MM.1S (cell line): ENCODE measurements at regions not wholly inside any gene's neighbourhood (a gene's known extent, or its start where the extent isn't known, plus 50 kb on each side); places are given as distances from the start of the nearest gene placed in this dataset.

Experiments used
- DNase-seq: peaks from one replicate; pipeline ENCODE4 v3.0.0-alpha.2; 2015
- H2AFZ ChIP-seq: fragments of 300-600 bp; sonication (generic); 2 replicates; pipeline ENCODE4 v1.6.0; 2016; ENCODE audit warnings: antibody characterized with exemption, low read length
- H3F3A ChIP-seq: fragments of 300-600 bp; sonication (generic); 2 replicates; pipeline ENCODE4 v1.6.1; 2016; ENCODE audit warnings: mild to moderate bottlenecking, antibody characterized with exemption, low read length, moderate library complexity, mixed read lengths; ENCODE audit not compliant: insufficient read depth
- H3K27ac ChIP-seq: fragments of 300-600 bp; sonication (generic); 2 replicates; pipeline ENCODE4 v1.5.1; 2016; ENCODE audit warnings: mild to moderate bottlenecking, low read length
- H3K27me3 ChIP-seq: fragments of 300-600 bp; sonication (generic); replicated peaks from 2 replicates; pipeline ENCODE4 v1.6.0; 2016; ENCODE audit warnings: low read length; ENCODE audit not compliant: insufficient read depth
- H3K36me3 ChIP-seq: fragments of 300-600 bp; sonication (generic); replicated peaks from 2 replicates; pipeline ENCODE4 v1.6.1; 2016; ENCODE audit warnings: mild to moderate bottlenecking, low read length, mixed read lengths; ENCODE audit not compliant: insufficient read depth
- H3K4me1 ChIP-seq: fragments of 300-600 bp; sonication (generic); 2 replicates; pipeline ENCODE4 v1.6.1; 2016; ENCODE audit warnings: low read length, mixed read lengths
- H3K4me2 ChIP-seq: fragments of 300-600 bp; sonication (generic); 2 replicates; pipeline ENCODE4 v1.6.0; 2016; ENCODE audit warnings: low read depth, low read length
- H3K4me3 ChIP-seq: fragments of 300-600 bp; sonication (generic); 2 replicates; pipeline ENCODE4 v1.5.1; 2016; ENCODE audit warnings: low read length, mixed read lengths
- H3K79me2 ChIP-seq: fragments of 300-600 bp; sonication (generic); 2 replicates; pipeline ENCODE4 v1.6.1; 2016; ENCODE audit warnings: mixed run types, low read length, mixed read lengths
- H3K9ac ChIP-seq: fragments of 300-600 bp; sonication (generic); 2 replicates; pipeline ENCODE4 v1.6.1; 2016; ENCODE audit warnings: low read length, mixed read lengths
- H3K9me2 ChIP-seq: fragments of 300-600 bp; sonication (generic); replicated peaks from 2 replicates; pipeline ENCODE4 v1.6.1; 2016; ENCODE audit warnings: mild to moderate bottlenecking, low read length, mixed read lengths; ENCODE audit not compliant: insufficient read depth
- H3K9me3 ChIP-seq: fragments of 300-600 bp; sonication (generic); replicated peaks from 2 replicates; pipeline ENCODE4 v1.6.1; 2016; ENCODE audit warnings: mild to moderate bottlenecking, low read length, mixed read lengths; ENCODE audit not compliant: insufficient read depth
- H4K20me1 ChIP-seq: fragments of 300-600 bp; sonication (generic); 2 replicates; pipeline ENCODE4 v1.6.1; 2016; ENCODE audit warnings: mild to moderate bottlenecking, low read length, moderate library complexity, mixed read lengths; ENCODE audit not compliant: insufficient read depth
- CTCF ChIP-seq: fragments of 300-600 bp; sonication (generic); IDR thresholded peaks from 2 replicates; pipeline ENCODE4 v1.5.1; 2016; ENCODE audit warnings: antibody characterized with exemption, low read length, mixed read lengths
- EZH2 ChIP-seq: fragments of 300-600 bp; sonication (generic); optimal IDR thresholded peaks from 2 replicates; pipeline ENCODE3; 2017; ENCODE audit warnings: low read depth, mild to moderate bottlenecking, antibody characterized with exemption, low read length, mixed read lengths
- EZH2phosphoT487 ChIP-seq: fragments of 300-600 bp; sonication (generic); IDR thresholded peaks from 2 replicates; pipeline ENCODE4 v1.6.1; 2018; ENCODE audit warnings: antibody characterized with exemption, low read length

- H3K9me2 ChIP-seq, result no peaks in the 10 kb centered on the region
- H3K9me3 ChIP-seq, result no peaks in the 10 kb centered on the region
- DNase-seq, result no peak
- H3K27me3 ChIP-seq, result no peaks in the 10 kb centered on the region
- no peak overlapping the region for H2AFZ ChIP-seq
- H3K79me2 ChIP-seq, result no peaks in the 10 kb centered on the region
- no peaks in the 10 kb centered on the region for H4K20me1 ChIP-seq
- H3F3A ChIP-seq, result no peaks in the 10 kb centered on the region
- H3K27ac ChIP-seq, result no peak overlapping the region
- no peak overlapping the region for H3K4me2 ChIP-seq
- TF ChIP-seq CTCF, result no peak
- no peak for TF ChIP-seq EZH2
- no peak for TF ChIP-seq EZH2phosphoT487
- no peak overlapping the region for H3K4me3 ChIP-seq
- no peaks in the 10 kb centered on the region for H3K36me3 ChIP-seq
- no peak overlapping the region for H3K9ac ChIP-seq
- H3K4me1 ChIP-seq, result no peaks in the 10 kb centered on the region
Measured at GRCh38 chr10:130746311-130746710, 565.2 kb downstream of the TCERG1L start.

- no peaks in the 10 kb centered on the region for H3K79me2 ChIP-seq
- no peak overlapping the region for H3K4me3 ChIP-seq
- H3K27me3 ChIP-seq, result no peaks in the 10 kb centered on the region
- H3F3A ChIP-seq, result no peaks in the 10 kb centered on the region
- no peak for TF ChIP-seq EZH2
- TF ChIP-seq CTCF, result no peak
- no peak for TF ChIP-seq EZH2phosphoT487
- no peaks in the 10 kb centered on the region for H3K9me3 ChIP-seq
- H2AFZ ChIP-seq, result no peak overlapping the region
- no peak overlapping the region for H3K4me2 ChIP-seq
- no peaks in the 10 kb centered on the region for H3K4me1 ChIP-seq
- DNase-seq, result no peak
- no peaks in the 10 kb centered on the region for H3K36me3 ChIP-seq
- no peak overlapping the region for H3K27ac ChIP-seq
- no peaks in the 10 kb centered on the region for H3K9me2 ChIP-seq
- no peak overlapping the region for H3K9ac ChIP-seq
- no peaks in the 10 kb centered on the region for H4K20me1 ChIP-seq
Measured at GRCh38 chr10:130747356-130747755, 564.2 kb downstream of the TCERG1L start.

- no peak overlapping the region for H2AFZ ChIP-seq
- DNase-seq, result no peak
- H3K4me3 ChIP-seq, result no peak overlapping the region
- no peak overlapping the region for H3K27ac ChIP-seq
- H3F3A ChIP-seq, result no peaks in the 10 kb centered on the region
- no peaks in the 10 kb centered on the region for H3K9me2 ChIP-seq
- H3K36me3 ChIP-seq, result no peaks in the 10 kb centered on the region
- H3K4me1 ChIP-seq, result no peaks in the 10 kb centered on the region
- H3K4me2 ChIP-seq, result no peak overlapping the region
- no peaks in the 10 kb centered on the region for H3K27me3 ChIP-seq
- H3K9me3 ChIP-seq, result no peaks in the 10 kb centered on the region
- no peak for TF ChIP-seq EZH2
- no peak for TF ChIP-seq EZH2phosphoT487
- no peaks in the 10 kb centered on the region for H3K79me2 ChIP-seq
- no peak overlapping the region for H3K9ac ChIP-seq
- no peaks in the 10 kb centered on the region for H4K20me1 ChIP-seq
Measured at GRCh38 chr10:130747946-130748345, 563.6 kb downstream of the TCERG1L start.

- Histone ChIP-seq H3F3A (no peaks in the 10 kb centered on the region), H3K4me3 (no peak overlapping the region), H3K9me2 (no peaks in the 10 kb centered on the region), H3K4me2 (no peak overlapping the region), H3K27ac (no peak overlapping the region), H3K27me3 (no peaks in the 10 kb centered on the region), H2AFZ (no peak overlapping the region), H3K79me2 (no peaks in the 10 kb centered on the region), H3K9me3 (no peaks in the 10 kb centered on the region), H3K4me1 (no peaks in the 10 kb centered on the region), H3K36me3 (no peaks in the 10 kb centered on the region), H4K20me1 (no peaks in the 10 kb centered on the region), H3K9ac (no peak overlapping the region)
- DNase-seq, result no peak
- TF ChIP-seq EZH2phosphoT487 (no peak), CTCF (no peak), EZH2 (no peak)
Measured at GRCh38 chr10:130748409-130749057, 563.0 kb downstream of the TCERG1L start.
